ENCODE measurements at regions not wholly inside any gene's neighbourhood (a gene's known extent, or its start where the extent isn't known, plus 50 kb on each side); places are given as distances from the start of the nearest gene placed in this dataset.

DNA sequence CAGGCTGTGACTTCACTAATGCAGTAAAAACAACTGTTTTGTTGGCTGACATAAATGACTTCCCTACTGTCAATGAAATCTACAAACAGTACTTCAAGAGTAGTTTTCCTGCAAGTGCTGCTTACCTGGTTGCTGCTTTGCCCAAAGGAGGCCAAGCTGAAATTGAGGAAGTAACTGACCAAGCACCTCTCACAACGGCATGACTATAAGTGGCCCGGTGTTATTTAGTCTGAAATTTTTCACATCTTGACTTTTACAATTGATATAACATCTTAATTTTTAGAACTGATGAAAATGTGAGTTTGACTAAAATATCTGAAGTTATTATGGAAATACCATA is 274.9 kb upstream of the NR5A2 start:
- TF ChIP-seq POLR2AphosphoS5 (IDR thresholded peaks at IDR 0.05; ENCODE audit: borderline replicate concordance, low read depth, low read length) (no peak), EZH2 (IDR thresholded peaks at IDR 0.05) (no peak), FOXP2 (optimal IDR thresholded peaks at IDR 0.05; ENCODE audit: control extremely low read depth, extremely low read length, insufficient read depth) (no peak)

All from SK-N-MC (cell line).